Fibroblast of mammary gland (primary cell): ENCODE measurements at regions not wholly inside any gene's neighbourhood (a gene's known extent, or its start where the extent isn't known, plus 50 kb on each side); places are given as distances from the start of the nearest gene placed in this dataset.
"Not testable (repeated sequence)": the region's sequence is repeated elsewhere in the genome, so short reads cannot be mapped to it uniquely, and the experiment has no call there.

Experiments
- DNase-seq: peaks from one replicate; pipeline ENCODE4 v3.0.0-alpha.2; 2010; ENCODE audit warnings: low read depth
- H3K4me3 ChIP-seq: 2 replicates; pipeline ENCODE4 v1.5.1; 2011; ENCODE audit warnings: low read depth, mild to moderate bottlenecking, low read length, moderate library complexity; ENCODE audit not compliant: control insufficient read depth
- TF ChIP-seq, protein P1 (sequence below): conservative IDR thresholded peaks from 2 replicates; pipeline ENCODE4 v1.5.1; 2011; ENCODE audit warnings: low read depth, low read length, inconsistent platforms; ENCODE audit not compliant: control insufficient read depth, insufficient read depth

DNA sequence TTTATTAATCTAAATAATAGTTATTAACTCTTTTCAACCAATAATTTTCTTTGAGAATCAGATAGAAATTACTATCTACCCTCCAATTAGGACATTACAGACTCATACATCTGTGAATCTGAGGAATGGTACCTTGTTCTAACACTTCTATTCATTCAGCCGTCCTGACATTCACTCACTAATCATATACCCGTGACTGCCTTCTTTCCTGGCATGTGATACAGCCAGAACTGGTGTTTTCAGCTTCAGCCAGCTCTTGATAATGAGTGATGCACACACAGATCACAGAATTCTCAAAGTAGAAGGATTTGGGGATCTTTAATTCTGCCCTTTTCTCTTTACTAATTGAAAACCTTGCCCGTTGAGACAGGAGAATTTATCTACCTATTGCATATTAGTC, 499.9 kb downstream of the UTRN start:
- H3K4me3 ChIP-seq, result no peak overlapping the region
- DNase-seq, result no peak
- TF ChIP-seq, protein P1, sequence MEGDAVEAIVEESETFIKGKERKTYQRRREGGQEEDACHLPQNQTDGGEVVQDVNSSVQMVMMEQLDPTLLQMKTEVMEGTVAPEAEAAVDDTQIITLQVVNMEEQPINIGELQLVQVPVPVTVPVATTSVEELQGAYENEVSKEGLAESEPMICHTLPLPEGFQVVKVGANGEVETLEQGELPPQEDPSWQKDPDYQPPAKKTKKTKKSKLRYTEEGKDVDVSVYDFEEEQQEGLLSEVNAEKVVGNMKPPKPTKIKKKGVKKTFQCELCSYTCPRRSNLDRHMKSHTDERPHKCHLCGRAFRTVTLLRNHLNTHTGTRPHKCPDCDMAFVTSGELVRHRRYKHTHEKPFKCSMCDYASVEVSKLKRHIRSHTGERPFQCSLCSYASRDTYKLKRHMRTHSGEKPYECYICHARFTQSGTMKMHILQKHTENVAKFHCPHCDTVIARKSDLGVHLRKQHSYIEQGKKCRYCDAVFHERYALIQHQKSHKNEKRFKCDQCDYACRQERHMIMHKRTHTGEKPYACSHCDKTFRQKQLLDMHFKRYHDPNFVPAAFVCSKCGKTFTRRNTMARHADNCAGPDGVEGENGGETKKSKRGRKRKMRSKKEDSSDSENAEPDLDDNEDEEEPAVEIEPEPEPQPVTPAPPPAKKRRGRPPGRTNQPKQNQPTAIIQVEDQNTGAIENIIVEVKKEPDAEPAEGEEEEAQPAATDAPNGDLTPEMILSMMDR, result no peak

DNA sequence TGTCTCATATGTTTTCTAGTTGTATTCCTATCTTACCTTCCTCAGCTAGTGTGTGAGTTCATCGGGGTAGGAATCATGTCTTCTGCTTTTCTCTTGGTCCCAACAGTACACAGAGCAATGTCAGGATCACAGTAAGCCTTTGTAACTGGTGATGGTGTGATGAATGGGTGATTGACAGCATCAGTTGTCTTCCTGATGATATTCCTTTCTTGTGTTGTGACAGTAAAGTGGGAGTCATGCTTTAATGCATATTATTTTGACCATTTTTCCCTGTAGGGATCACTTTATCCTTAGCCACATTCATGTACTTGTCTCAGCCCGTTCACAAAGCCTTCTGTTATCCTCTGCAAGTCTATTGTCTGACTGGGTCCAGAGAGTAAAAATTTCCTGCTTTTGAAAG, 501.7 kb downstream of the UTRN start:
- TF ChIP-seq, protein P1, result no peak
- no peak for DNase-seq
- no peak overlapping the region for H3K4me3 ChIP-seq

DNA sequence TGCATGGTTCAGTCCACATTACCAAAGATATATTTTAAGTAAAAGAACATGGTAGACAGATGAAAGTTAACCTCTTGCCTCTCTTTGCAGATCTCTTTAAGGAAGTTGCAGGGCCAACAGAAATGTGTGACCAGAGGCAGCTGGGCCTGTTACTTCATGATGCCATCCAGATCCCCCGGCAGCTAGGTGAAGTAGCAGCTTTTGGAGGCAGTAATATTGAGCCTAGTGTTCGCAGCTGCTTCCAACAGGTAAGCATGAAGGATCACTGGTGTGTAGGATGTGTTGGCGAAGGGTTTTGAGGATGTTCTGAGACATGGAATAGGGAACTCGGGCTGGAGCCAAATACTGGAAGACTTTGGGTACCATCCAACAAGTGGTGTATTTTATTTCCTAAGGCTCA, 508.6 kb downstream of the UTRN start:
- H3K4me3 ChIP-seq, result no peak overlapping the region
- no peak for DNase-seq
- TF ChIP-seq, protein P1, result no peak

DNA sequence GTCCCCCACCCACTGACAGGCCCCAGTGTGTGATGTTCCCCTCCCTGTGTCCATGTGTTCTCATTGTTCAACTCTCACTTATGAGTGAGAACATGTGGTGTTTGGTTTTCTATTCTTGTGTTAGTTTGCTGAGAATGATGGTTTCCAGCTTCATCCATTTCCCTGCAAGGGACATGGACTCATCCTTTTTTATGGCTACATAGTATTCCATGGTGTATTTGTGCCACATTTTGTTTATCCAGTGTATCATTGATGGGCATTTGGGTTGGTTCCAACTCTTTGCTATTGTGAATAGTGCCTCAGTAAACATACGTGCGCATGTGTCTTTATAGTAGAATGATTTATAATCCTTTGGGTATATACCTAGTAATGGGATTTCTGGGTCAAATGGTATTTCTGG, 509.9 kb downstream of the UTRN start:
- DNase-seq, H3K4me3 ChIP-seq: not testable (repeated sequence)

DNA sequence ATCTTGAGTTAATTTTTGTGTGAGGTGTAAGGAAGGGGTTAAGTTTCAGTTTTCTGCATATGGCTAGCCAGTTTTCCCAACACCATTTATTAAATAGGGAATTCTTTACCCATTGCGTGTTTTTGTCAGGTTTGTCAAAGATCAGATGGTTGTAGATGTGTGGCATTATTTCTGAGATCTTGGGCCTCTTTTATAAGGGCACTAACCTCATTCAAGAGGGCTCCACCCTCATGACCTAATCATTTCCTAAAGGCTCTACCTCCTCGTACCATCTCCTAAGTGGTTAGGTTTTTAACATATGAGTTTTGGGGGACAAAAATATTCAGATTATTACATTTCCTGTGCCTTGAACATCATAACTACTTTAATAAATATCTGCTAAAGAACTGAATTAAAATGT, 510.9 kb downstream of the UTRN start:
- H3K4me3 ChIP-seq, result no peak overlapping the region
- DNase-seq, result no peak
- TF ChIP-seq, protein P1, result no peak

DNA sequence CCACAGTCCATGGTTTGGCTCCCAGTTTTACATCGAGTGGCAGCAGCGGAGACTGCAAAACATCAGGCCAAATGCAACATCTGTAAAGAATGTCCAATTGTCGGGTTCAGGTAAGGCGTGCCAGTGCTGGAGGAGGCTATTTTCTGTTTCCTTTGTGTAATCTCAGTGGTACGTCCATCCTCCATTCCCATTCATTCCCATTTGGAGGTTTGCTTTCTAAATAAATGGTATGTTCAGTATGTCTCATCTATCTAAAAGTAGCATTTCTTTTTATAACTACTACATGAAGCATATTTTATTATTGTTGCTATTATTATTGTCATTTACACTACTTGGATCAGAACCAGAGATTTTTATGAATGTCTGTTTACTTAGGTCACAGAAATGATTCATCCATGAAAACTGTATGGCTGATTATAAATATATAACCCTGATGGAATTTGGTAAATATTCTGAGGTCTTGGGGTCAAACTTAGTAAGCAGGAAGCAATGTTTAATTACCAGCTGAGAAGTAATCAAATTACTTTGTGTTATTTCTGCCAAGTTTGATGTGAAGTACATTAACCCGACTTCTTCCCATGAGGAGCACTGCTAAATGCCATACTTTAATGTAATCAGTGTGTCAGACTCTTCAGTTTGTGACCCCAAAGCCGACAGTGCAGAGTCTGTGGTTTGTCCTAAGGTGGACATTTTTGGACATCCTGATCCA, 512.9 kb downstream of the UTRN start:
- no peak overlapping the region for H3K4me3 ChIP-seq
- TF ChIP-seq, protein P1, result no peak
- DNase-seq, result peak; percentile 63

DNA sequence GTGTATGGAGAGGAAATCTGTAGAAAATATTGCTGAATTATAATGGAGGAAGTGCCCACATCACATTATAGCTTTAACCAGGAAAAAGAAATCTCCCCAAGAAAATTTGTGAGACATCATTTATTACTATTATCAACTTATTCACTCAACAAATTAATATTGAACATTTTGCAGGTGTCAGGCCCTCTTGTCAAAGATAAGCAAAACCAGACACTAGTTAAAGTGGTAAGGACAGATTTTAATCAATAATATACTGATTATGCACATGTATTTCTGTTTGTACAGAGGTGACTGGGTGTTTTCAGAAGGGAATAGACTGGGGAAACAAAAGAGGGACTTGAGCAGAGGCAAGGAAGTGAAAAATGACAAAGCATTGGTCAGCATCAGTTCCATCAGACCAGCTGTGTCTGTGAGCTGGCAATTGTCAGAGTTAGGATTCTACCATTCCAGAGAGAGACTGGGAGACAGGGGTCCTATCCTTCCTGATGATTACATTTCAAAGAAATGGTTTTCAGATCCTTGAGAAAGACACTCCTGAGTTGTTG, 519.2 kb downstream of the UTRN start:
- TF ChIP-seq, protein P1, result no peak
- DNase-seq, result no peak
- no peak overlapping the region for H3K4me3 ChIP-seq
